ENCODE measurements at regions not wholly inside any gene's neighbourhood (a gene's known extent, or its start where the extent isn't known, plus 50 kb on each side); places are given as distances from the start of the nearest gene placed in this dataset.
"Not testable (repeated sequence)": the region's sequence is repeated elsewhere in the genome, so short reads cannot be mapped to it uniquely, and the experiment has no call there.

- no peak for DNase-seq (ENCODE audit: low read depth in 3 of 3, low spot score in 2 of 3)
These were observed 1649.1 kb downstream of the LRRC4C start for GRCh38 chr11:39810358-39810757.

- DNase-seq (ENCODE audit: low read depth in 3 of 3, low spot score in 2 of 3), result no peak
These were observed 1649.6 kb downstream of the LRRC4C start for GRCh38 chr11:39809833-39810232.

GRCh38 chr11:39807904-39808303 is 1651.5 kb downstream of the LRRC4C start:
- DNase-seq (ENCODE audit: low read depth in 3 of 3, low spot score in 2 of 3), result no peak

GRCh38 chr11:39806652-39807051 is 1652.8 kb downstream of the LRRC4C start:
- DNase-seq (ENCODE audit: low read depth in 3 of 3, low spot score in 2 of 3), result no peak

GRCh38 chr11:39804271-39804670 is 1655.2 kb downstream of the LRRC4C start:
- no peak for DNase-seq (ENCODE audit: low read depth in 3 of 3, low spot score in 2 of 3)

- DNase-seq (ENCODE audit: low read depth in 3 of 3, low spot score in 2 of 3), result no peak
These were observed 1672.8 kb downstream of the LRRC4C start for GRCh38 chr11:39786682-39787081.

- no peak for DNase-seq (ENCODE audit: low read depth in 3 of 3, low spot score in 2 of 3)
These were observed 1673.2 kb downstream of the LRRC4C start for GRCh38 chr11:39786281-39786680.

GRCh38 chr11:39784873-39785272 is 1674.6 kb downstream of the LRRC4C start:
- no peak for DNase-seq (ENCODE audit: low read depth in 3 of 3, low spot score in 2 of 3)

- no peak for DNase-seq (ENCODE audit: low read depth in 3 of 3, low spot score in 2 of 3)
These were observed 1679.3 kb downstream of the LRRC4C start for GRCh38 chr11:39780131-39780530.

- no peak for DNase-seq (ENCODE audit: low read depth in 3 of 3, low spot score in 2 of 3)
These were observed 1682.4 kb downstream of the LRRC4C start for GRCh38 chr11:39777035-39777434.

- no peak for DNase-seq (ENCODE audit: low read depth in 3 of 3, low spot score in 2 of 3)
These were observed 1686.8 kb downstream of the LRRC4C start for GRCh38 chr11:39772525-39773137.

GRCh38 chr11:39768214-39768613 is 1691.2 kb downstream of the LRRC4C start:
- no peak for DNase-seq (ENCODE audit: low read depth in 3 of 3, low spot score in 2 of 3)

GRCh38 chr11:39745401-39745800 is 1714.1 kb downstream of the LRRC4C start:
- DNase-seq (ENCODE audit: low read depth in 3 of 3, low spot score in 2 of 3), result no peak

- DNase-seq (ENCODE audit: low read depth in 3 of 3, low spot score in 2 of 3), result no peak
These were observed 1718.4 kb downstream of the LRRC4C start for GRCh38 chr11:39741066-39741465.

GRCh38 chr11:39736351-39736750 is 1723.1 kb downstream of the LRRC4C start:
- DNase-seq (ENCODE audit: low read depth in 3 of 3, low spot score in 2 of 3), result not testable (repeated sequence)

- DNase-seq (ENCODE audit: low read depth in 3 of 3, low spot score in 2 of 3), result no peak
These were observed 1727.5 kb downstream of the LRRC4C start for GRCh38 chr11:39732001-39732400.

- DNase-seq (ENCODE audit: low read depth in 3 of 3, low spot score in 2 of 3), result no peak
These were observed 1734.4 kb downstream of the LRRC4C start for GRCh38 chr11:39725081-39725480.

- DNase-seq (ENCODE audit: low read depth in 3 of 3, low spot score in 2 of 3), result no peak
These were observed 1735.0 kb downstream of the LRRC4C start for GRCh38 chr11:39724404-39724803.

GRCh38 chr11:39712581-39712980 is 1746.9 kb downstream of the LRRC4C start:
- no peak for DNase-seq (ENCODE audit: low read depth in 3 of 3, low spot score in 2 of 3)

GRCh38 chr11:39690856-39691255 is 1768.6 kb downstream of the LRRC4C start:
- no peak for DNase-seq (ENCODE audit: low read depth in 3 of 3, low spot score in 2 of 3)

- DNase-seq (ENCODE audit: low read depth in 3 of 3, low spot score in 2 of 3), result no peak
These were observed 1775.4 kb downstream of the LRRC4C start for GRCh38 chr11:39683951-39684554.

GRCh38 chr11:39683288-39683950 is 1776.0 kb downstream of the LRRC4C start:
- DNase-seq (ENCODE audit: low read depth in 3 of 3, low spot score in 2 of 3), result no peak
